Suprapubic skin (tissue), 4 donors: ENCODE measurements at regions not wholly inside any gene's neighbourhood (a gene's known extent, or its start where the extent isn't known, plus 50 kb on each side); places are given as distances from the start of the nearest gene placed in this dataset.

Experiments
- CTCF ChIP-seq, 2 donors: fragments of 200-600 bp in 1 of 2; fragments of 450-650 bp in 1 of 2; sonication (generic) in 1 of 2; IDR thresholded peaks; one replicate each; pipeline ENCODE4 v1.5.1; 2016 to 2019; ENCODE audit warnings: antibody characterized with exemption in 2 of 2, mild to moderate bottlenecking in 1 of 2, moderate library complexity in 1 of 2
- POLR2A ChIP-seq, 2 donors: fragments of 450-650 bp; IDR thresholded peaks; one replicate each; pipeline ENCODE4 v1.6.1; 2017; ENCODE audit warnings: antibody characterized with exemption in 2 of 2, mild to moderate bottlenecking in 2 of 2, moderate library complexity in 2 of 2
- POLR2AphosphoS5 ChIP-seq, 3 donors: sonication (generic); formaldehyde crosslinking; IDR thresholded peaks; one replicate each; pipeline ENCODE4 v1.6.1; 2017; ENCODE audit warnings: antibody characterized with exemption in 3 of 3

DNA sequence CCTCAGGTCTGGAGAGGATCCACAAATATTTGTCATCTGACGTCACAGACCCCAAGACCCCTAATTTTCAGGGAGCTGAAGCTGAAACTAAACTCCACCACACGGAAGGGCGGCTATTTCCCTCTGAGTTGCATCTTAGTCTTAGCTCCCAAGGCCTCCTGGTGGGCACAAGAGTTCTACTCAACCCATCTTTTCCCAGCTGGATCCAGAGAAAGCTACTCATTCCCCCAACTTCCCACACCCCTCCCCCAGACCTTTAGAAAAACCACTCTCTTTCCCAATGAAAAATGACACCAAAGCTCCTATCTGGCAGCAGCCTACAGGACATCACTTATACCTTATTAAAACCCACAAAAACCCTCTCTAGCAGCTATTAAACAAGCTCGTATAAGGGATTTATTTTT is 67.1 kb upstream of the SLC1A1 start:
- TF ChIP-seq CTCF (IDR thresholded peaks at IDR 0.05) = no peak
- no peak for TF ChIP-seq POLR2A (IDR thresholded peaks at IDR 0.05)
- TF ChIP-seq POLR2AphosphoS5 (IDR thresholded peaks at IDR 0.05) = no peak
